T follicular helper cell (primary cell): ENCODE measurements at regions not wholly inside any gene's neighbourhood (a gene's known extent, or its start where the extent isn't known, plus 50 kb on each side); places are given as distances from the start of the nearest gene placed in this dataset.
"Not testable (repeated sequence)": the region's sequence is repeated elsewhere in the genome, so short reads cannot be mapped to it uniquely, and the experiment has no call there.

Experiments used
- DNase-seq: peaks from one replicate; pipeline ENCODE4 v3.0.0-alpha.2; 2020; ENCODE audit warnings: low read depth

GRCh38 chr10:21364196-21365114 lies 161.0 kb downstream of the SKIDA1 start:
- no peak for DNase-seq

GRCh38 chr10:21363731-21364104 lies 161.8 kb downstream of the SKIDA1 start:
- DNase-seq = no peak

- DNase-seq = no peak
Observed at GRCh38 chr10:21363092-21363730, 162.3 kb downstream of the SKIDA1 start.

GRCh38 chr10:21359202-21359601 lies 166.3 kb downstream of the SKIDA1 start:
- DNase-seq = no peak

- DNase-seq = no peak
Observed at GRCh38 chr10:21355591-21356011, 169.9 kb downstream of the SKIDA1 start.

- DNase-seq = no peak
Observed at GRCh38 chr10:21352886-21353285, 172.6 kb downstream of the SKIDA1 start.

- not testable (repeated sequence) for DNase-seq
Observed at GRCh38 chr10:21351594-21351993, 173.9 kb downstream of the SKIDA1 start.

GRCh38 chr10:21349912-21350286 lies 175.6 kb downstream of the SKIDA1 start:
- no peak for DNase-seq

- no peak for DNase-seq
Observed at GRCh38 chr10:21347785-21348170, 177.7 kb downstream of the SKIDA1 start.

- no peak for DNase-seq
Observed at GRCh38 chr10:21347043-21347784, 178.3 kb downstream of the SKIDA1 start.

- no peak for DNase-seq
Observed at GRCh38 chr10:21343087-21343486, 182.4 kb downstream of the SKIDA1 start.

- not testable (repeated sequence) for DNase-seq
Observed at GRCh38 chr10:21342499-21342898, 183.0 kb downstream of the SKIDA1 start.

- DNase-seq = no peak
Observed at GRCh38 chr10:21340331-21340730, 185.2 kb downstream of the SKIDA1 start.

- DNase-seq = no peak
Observed at GRCh38 chr10:21337171-21337792, 188.2 kb downstream of the SKIDA1 start.

- DNase-seq = no peak
Observed at GRCh38 chr10:21336476-21337170, 188.9 kb downstream of the SKIDA1 start.

GRCh38 chr10:21334891-21335696 lies 190.4 kb downstream of the SKIDA1 start:
- no peak for DNase-seq

- DNase-seq = no peak
Observed at GRCh38 chr10:21330628-21331020, 194.9 kb downstream of the SKIDA1 start.

- DNase-seq = no peak
Observed at GRCh38 chr10:21329995-21330627, 195.4 kb downstream of the SKIDA1 start.

- no peak for DNase-seq
Observed at GRCh38 chr10:21327289-21327993, 198.0 kb downstream of the SKIDA1 start.
